KMS-11 (cell line): ENCODE measurements at regions not wholly inside any gene's neighbourhood (a gene's known extent, or its start where the extent isn't known, plus 50 kb on each side); places are given as distances from the start of the nearest gene placed in this dataset.

ENCODE experiments used
- H2AFZ ChIP-seq: fragments of 200-600 bp; sonication (generic); 2 replicates; pipeline ENCODE4 v1.6.1; 2016; ENCODE audit warnings: antibody characterized with exemption, mixed run types, low read depth
- H3K27ac ChIP-seq: fragments of 200-600 bp; sonication (generic); 2 replicates; pipeline ENCODE4 v1.6.1; 2016; ENCODE audit warnings: mild to moderate bottlenecking, mixed run types
- H3K27me3 ChIP-seq: fragments of 200-600 bp; sonication (generic); 2 replicates; pipeline ENCODE4 v1.6.1; 2017; ENCODE audit warnings: mild to moderate bottlenecking, low read depth, mixed run types, moderate library complexity; ENCODE audit not compliant: insufficient read depth
- H3K36me3 ChIP-seq: fragments of 200-600 bp; sonication (generic); 2 replicates; pipeline ENCODE4 v1.6.1; 2017; ENCODE audit warnings: mild to moderate bottlenecking, mixed run types; ENCODE audit not compliant: insufficient read depth
- H3K4me1 ChIP-seq: fragments of 200-600 bp; sonication (generic); 2 replicates; pipeline ENCODE4 v1.6.1; 2016; ENCODE audit warnings: mild to moderate bottlenecking, low read depth, mixed run types; ENCODE audit not compliant: poor library complexity, severe bottlenecking
- H3K4me2 ChIP-seq: fragments of 200-600 bp; sonication (generic); 2 replicates; pipeline ENCODE4 v1.7.0; 2016; ENCODE audit warnings: mild to moderate bottlenecking, mixed run types
- H3K4me3 ChIP-seq: fragments of 200-600 bp; sonication (generic); IDR thresholded peaks from 2 replicates; pipeline ENCODE4 v1.6.1; 2017; ENCODE audit warnings: low read depth, low read length, mixed read lengths; ENCODE audit not compliant: insufficient read depth
- H3K79me2 ChIP-seq: fragments of 200-600 bp; sonication (generic); 2 replicates; pipeline ENCODE4 v1.6.1; 2016; ENCODE audit warnings: low read depth, mixed run types; ENCODE audit not compliant: insufficient read depth
- H3K9ac ChIP-seq: fragments of 200-600 bp; sonication (generic); 2 replicates; pipeline ENCODE4 v1.6.1; 2016; ENCODE audit warnings: mild to moderate bottlenecking, mixed run types
- H4K20me1 ChIP-seq: fragments of 200-600 bp; sonication (generic); 2 replicates; pipeline ENCODE4 v1.6.1; 2016; ENCODE audit warnings: mild to moderate bottlenecking, mixed run types; ENCODE audit not compliant: insufficient read depth
- TF ChIP-seq, protein P1 (sequence below): fragments of 200-600 bp; sonication (generic); conservative IDR thresholded peaks from 2 replicates; pipeline ENCODE4 v1.6.1; 2017; ENCODE audit warnings: low read depth, mild to moderate bottlenecking, antibody characterized with exemption, low read length, moderate library complexity, mixed read lengths

DNA sequence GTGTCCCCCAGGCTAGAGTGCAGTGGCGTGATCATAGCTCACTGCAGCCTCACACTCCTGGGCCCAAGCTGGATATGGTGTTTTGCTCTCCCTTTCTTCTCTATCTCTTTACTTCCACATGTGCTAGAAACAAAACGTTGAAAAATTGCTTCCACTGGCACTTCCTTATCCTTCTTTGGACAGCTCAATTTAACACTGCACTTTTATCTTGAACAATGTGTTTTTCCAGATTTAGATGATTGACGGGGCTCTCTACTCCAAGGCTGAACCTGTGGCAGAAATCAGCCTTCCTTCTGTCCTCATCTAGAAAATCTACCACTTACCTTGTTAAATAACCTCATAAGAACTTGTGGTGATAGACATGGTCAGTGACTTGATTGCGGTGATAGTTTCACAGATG lies 165.1 kb downstream of the DAD1 start:
- H3K36me3 ChIP-seq, result no peaks in the 10 kb centered on the region
- H3K27me3 ChIP-seq, result no peaks in the 10 kb centered on the region
- no peaks in the 10 kb centered on the region for H3K4me1 ChIP-seq
- H3K4me3 ChIP-seq, result no peak overlapping the region
- H2AFZ ChIP-seq, result no peak overlapping the region
- no peak overlapping the region for H3K9ac ChIP-seq
- TF ChIP-seq, protein P1, sequence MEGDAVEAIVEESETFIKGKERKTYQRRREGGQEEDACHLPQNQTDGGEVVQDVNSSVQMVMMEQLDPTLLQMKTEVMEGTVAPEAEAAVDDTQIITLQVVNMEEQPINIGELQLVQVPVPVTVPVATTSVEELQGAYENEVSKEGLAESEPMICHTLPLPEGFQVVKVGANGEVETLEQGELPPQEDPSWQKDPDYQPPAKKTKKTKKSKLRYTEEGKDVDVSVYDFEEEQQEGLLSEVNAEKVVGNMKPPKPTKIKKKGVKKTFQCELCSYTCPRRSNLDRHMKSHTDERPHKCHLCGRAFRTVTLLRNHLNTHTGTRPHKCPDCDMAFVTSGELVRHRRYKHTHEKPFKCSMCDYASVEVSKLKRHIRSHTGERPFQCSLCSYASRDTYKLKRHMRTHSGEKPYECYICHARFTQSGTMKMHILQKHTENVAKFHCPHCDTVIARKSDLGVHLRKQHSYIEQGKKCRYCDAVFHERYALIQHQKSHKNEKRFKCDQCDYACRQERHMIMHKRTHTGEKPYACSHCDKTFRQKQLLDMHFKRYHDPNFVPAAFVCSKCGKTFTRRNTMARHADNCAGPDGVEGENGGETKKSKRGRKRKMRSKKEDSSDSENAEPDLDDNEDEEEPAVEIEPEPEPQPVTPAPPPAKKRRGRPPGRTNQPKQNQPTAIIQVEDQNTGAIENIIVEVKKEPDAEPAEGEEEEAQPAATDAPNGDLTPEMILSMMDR, result no peak
- H3K27ac ChIP-seq, result no peak overlapping the region
- no peaks in the 10 kb centered on the region for H3K79me2 ChIP-seq
- H3K4me2 ChIP-seq, result no peak overlapping the region
- H4K20me1 ChIP-seq, result no peaks in the 10 kb centered on the region

DNA sequence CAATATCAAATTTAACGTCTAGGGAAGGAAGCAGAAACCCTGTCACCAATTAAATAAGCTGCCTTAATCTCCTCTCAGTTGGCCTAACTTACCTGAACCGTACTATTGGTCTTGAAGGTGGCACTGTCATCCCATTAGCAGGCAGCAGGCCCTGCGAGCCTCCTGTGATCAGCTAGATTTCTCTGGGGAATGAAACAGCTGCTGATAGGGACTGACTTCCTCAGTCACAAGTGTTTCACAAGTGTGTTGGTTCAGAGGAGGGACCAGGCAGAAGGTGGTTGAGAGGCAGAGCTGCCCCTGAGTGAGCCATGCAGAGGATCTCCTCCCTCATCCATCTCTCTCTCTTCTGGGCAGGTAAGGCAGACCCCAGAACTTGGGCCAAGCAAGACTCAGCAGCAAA lies 166.8 kb downstream of the DAD1 start:
- Histone ChIP-seq H3K4me2 (no peak overlapping the region), H3K4me1 (no peaks in the 10 kb centered on the region), H3K27me3 (no peaks in the 10 kb centered on the region), H3K27ac (no peak overlapping the region), H3K36me3 (no peaks in the 10 kb centered on the region), H3K9ac (no peak overlapping the region), H3K4me3 (no peak overlapping the region), H4K20me1 (no peaks in the 10 kb centered on the region), H2AFZ (no peak overlapping the region), H3K79me2 (no peaks in the 10 kb centered on the region)
- TF ChIP-seq, protein P1, result no peak

DNA sequence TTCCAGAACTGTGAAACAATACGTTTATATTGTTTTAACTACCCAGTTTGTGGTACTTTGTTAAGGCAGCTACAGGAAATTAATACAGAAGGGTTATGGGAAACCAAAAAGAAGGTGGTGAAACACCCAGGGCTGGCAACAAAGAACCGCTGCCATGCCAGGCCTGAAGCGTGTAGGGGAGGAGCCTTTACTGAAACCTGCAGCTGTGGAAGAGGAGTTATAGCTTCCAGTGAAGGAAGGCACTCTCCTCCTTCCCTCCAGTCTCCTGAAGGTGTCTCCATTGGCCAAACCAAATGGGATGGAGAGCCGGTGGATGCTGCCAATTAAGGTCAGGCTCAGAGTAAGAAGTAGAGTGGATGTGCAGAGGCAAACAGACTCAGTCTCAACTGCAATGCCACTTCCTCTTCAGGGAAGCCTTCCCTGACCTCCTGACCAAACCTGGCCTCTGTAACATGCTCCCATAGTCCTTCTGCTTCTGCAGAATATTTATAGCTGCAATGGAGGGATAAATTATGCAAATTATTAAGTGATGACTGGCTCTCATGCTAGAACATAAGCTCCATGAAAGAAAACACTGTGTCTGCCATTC lies 168.3 kb downstream of the DAD1 start:
- Histone ChIP-seq H2AFZ (no peak overlapping the region), H3K27me3 (no peaks in the 10 kb centered on the region), H3K9ac (no peak overlapping the region), H3K4me3 (no peak overlapping the region), H3K36me3 (no peaks in the 10 kb centered on the region), H3K79me2 (no peaks in the 10 kb centered on the region), H4K20me1 (no peaks in the 10 kb centered on the region), H3K4me2 (no peak overlapping the region), H3K27ac (no peak overlapping the region), H3K4me1 (no peaks in the 10 kb centered on the region)
- TF ChIP-seq, protein P1, result no peak

DNA sequence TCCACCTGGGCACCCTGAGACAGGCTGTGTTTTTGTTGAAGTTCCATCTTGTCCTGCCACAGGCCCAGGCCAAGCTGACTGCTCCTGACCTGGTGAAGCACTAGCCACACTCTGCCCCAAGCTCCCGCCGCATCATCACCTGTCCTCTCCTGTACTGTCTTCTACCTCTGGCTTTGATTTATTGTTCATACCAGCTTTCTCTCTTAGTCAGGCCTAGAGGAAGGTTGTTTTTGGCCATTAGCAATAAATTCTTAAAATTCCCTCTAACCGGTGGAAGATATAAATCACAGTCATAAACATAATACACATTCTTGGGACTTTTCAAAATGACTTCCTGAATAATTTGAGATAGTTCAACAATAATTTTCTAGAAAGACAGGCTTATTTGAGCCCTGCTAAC lies 169.4 kb downstream of the DAD1 start:
- Histone ChIP-seq H4K20me1 (no peaks in the 10 kb centered on the region), H3K9ac (no peak overlapping the region), H3K79me2 (no peaks in the 10 kb centered on the region), H2AFZ (no peak overlapping the region), H3K27ac (no peak overlapping the region), H3K36me3 (no peaks in the 10 kb centered on the region), H3K4me2 (no peak overlapping the region), H3K4me3 (no peak overlapping the region), H3K4me1 (no peaks in the 10 kb centered on the region), H3K27me3 (no peaks in the 10 kb centered on the region)
- TF ChIP-seq, protein P1, result no peak

DNA sequence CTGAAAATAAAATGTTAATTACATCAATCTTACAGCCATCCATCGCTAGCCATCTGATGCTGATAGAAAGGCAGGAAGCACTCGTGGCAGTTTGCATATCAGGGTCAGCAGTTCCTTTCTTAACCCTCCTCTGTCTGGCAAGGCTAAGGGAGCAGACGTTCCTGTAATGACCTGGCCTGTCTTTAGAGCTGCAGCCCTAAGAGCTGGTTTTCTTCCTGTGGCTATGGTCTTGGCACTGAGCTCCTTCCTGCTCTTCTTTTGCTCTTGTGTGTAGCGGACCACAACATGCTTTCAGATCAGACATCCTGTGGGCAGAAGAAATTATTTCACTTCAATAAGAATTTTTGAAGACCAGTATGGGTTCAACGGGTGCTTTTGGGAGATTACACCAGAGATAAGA lies 170.4 kb downstream of the DAD1 start:
- no peaks in the 10 kb centered on the region for H4K20me1 ChIP-seq
- H2AFZ ChIP-seq, result no peak overlapping the region
- TF ChIP-seq, protein P1, result no peak
- no peak overlapping the region for H3K4me3 ChIP-seq
- no peak overlapping the region for H3K27ac ChIP-seq
- no peak overlapping the region for H3K4me2 ChIP-seq
- H3K27me3 ChIP-seq, result no peaks in the 10 kb centered on the region
- H3K36me3 ChIP-seq, result no peaks in the 10 kb centered on the region
- H3K4me1 ChIP-seq, result no peaks in the 10 kb centered on the region
- H3K9ac ChIP-seq, result no peak overlapping the region
- no peaks in the 10 kb centered on the region for H3K79me2 ChIP-seq
